Stimulated activated CD8-positive, alpha-beta memory T cell treated with anti-CD3 and anti-CD28 coated beads, Interleukin-7, amount 100 ng/mL, for 4 hours (primary cell): ENCODE measurements at regions not wholly inside any gene's neighbourhood (a gene's known extent, or its start where the extent isn't known, plus 50 kb on each side); places are given as distances from the start of the nearest gene placed in this dataset.
"Not testable (repeated sequence)": the region's sequence is repeated elsewhere in the genome, so short reads cannot be mapped to it uniquely, and the experiment has no call there.

Experiments
- DNase-seq, 2 donors: peaks; one replicate each; pipeline ENCODE4 v3.0.0-alpha.2; 2020; ENCODE audit warnings: low read depth in 2 of 2

DNA sequence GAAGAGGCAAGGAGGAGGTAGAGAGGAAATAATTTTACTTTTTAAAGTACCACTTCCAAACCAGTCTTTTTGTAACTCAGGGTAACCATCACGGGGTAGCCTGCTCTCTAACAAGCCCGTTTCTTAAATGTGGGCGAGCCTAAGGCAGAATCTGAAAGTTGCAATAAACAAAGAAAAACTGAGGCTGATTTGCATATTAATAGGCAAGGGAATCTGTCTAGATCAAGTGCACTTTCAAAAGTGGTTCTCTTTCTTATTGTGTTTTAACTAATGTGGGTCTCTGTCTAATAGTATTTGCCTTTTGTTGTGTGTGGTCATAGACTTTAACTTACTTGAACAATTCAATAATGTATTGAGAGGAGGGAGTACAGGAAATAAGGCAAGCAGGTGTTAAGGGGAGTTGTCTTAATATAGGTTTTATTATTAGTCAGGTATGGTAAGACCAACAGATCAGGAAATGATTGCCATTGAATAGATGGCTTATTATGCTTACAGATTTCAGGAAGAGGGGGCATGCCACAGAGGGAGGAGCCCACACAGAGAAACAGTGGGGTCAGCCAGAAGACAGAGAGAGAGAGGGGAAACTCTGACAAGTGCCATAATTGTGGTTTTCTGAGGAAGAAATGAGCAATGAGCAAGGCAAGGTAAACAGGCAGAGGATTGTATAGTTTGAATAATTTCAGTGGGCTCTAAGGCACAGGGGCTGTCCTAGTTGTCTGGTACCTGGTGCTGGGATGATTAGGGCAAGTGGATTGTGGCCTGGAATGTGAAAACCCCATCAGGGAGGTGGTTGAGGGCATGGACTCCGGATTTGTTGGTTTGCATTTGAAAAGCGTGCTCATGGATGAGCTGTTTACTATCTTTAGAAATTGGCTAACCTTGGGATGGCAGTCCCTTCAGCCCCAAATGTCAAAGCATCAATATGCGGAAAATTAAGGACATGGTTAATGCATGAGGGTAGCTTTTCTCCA lies 237.2 kb downstream of the TOX3 start:
- DNase-seq = no peak

DNA sequence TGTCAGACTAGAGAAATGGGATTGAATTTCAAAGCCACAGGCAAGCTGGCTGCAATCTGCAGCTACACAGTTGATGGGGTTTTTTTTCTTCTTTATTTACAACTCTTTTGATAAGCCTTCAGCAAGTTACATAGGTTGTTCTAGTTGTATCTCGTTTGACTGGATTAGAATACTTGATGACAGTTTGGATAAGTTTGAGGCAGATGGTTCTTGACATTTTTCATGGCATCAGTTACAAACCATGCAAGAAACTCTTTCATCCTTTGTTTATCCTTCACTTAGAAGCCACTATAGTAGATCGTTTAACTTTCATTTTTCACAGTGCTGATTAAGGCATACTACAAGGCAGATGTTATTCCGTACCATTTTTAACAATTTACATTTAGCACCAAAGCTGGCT lies 238.9 kb downstream of the TOX3 start:
- no peak for DNase-seq

DNA sequence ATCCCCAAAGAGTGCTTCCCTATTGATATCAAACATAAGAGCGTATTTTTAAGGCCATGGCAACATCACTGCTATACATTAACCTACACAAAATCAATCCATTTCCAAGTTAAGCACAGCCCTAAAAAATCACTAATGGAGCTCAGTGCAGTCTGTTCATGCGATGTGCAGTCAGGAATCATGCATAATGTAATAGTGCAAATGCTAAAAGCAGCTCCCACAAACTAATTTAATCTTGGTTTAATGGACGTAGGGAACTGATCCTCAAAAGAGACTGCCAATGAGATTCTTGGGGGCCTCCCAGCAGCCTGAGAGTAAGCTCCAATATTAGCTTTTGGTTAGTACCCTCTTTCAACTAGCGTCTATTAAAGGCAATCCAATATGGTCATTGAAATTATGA lies 245.9 kb downstream of the TOX3 start:
- DNase-seq = no peak

DNA sequence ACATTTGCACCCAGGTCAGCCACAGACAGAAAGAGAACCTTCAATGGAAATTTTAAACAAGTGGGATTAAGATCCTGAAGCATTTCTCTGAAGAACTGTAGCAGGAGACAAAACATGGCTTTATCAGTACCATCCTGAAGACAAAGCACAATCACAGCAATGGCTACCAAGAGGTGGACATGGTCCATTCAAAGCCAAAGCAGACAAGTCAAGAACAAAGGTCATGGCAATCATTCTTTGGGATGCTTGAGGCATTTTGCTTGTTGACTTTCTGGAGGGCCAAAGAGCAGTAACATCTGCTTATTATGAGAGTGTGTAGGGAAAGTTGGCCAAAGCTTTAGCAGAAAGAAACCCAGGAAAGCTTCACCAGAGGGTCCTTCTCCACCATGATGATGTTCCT lies 248.2 kb downstream of the TOX3 start:
- DNase-seq = no peak

DNA sequence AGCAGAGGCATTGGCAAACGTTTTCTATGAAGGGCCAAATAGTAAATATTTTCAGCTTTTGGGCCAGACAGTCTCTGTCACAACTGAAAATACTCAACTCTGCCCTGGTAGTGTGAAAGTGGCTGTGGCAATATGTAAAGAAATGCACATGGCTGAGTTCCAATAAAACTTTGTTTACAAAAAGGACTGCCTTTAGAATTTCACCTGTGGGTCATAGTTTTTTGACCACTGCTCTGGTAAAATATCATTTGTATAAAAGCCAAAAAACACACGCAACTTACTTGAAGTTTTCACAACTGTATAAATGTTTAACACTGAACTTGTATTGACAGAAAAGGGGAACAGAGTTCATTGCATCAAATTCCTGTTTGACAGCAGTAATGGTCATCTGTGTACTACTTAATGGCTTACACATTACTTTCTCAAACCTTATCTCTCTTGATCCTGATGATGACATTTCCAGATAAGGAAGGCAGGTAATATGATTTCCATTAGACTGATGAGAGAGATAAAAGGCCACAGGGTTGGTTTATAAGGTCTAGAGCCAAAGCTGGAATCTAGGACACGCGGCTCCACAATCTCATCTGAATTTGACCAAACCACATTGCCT lies 250.1 kb downstream of the TOX3 start:
- DNase-seq = not testable (repeated sequence)

DNA sequence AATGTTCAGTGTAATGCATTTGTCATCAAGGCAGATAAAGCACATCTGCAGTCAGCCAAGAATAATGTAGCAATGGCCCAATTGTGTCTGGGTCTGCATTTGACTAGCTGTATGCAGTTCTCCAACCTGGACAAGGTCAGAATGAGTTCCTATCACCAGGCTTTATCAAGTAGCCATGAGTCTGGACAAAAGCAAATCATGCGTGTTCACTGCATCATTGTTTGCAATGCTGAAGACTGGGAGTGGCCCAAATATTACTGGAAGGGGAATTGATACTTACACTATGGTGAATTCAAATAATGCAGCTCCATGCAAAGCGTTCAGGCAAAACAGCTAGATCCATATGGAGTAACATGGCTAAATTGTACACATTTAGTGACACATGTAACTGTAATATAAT lies 250.9 kb downstream of the TOX3 start:
- DNase-seq = no peak

DNA sequence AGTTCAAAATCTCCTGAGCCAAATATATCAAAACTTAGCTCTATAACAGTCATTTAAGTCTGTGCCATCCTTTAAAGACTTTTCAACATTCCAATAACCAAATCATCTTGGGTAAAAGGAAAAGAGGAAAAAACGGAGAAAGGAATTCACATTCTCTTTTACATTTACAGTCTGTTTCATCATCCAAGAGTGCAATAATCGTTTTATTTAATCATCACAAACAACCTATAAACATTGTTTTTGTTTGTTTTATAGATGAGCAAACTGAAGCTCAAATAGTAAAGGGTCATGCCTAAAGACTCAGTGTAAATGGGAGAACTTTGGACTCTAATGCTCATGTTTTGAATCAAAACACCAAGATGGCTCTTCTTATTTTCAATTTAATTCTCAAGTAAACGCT lies 252.3 kb downstream of the TOX3 start:
- no peak for DNase-seq

DNA sequence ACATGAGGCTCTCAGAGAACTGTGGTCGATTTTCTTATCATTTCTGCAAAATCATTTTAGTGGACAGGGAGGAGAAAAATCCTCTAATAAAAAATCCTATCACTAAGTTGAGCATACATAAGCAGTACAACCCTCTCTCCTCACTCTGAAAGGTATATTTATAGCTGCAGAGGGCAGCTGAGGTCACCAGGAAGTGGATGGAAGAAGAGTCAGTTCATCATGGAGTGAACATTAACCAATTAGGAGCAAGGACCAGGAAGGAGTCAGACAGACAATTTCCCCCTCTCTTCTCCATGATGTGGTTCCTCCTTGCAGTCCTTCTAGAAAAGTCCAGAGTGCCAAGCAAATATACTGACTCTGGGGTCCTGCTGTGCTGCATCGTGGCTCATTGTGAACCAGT lies 253.7 kb downstream of the TOX3 start:
- DNase-seq = no peak

DNA sequence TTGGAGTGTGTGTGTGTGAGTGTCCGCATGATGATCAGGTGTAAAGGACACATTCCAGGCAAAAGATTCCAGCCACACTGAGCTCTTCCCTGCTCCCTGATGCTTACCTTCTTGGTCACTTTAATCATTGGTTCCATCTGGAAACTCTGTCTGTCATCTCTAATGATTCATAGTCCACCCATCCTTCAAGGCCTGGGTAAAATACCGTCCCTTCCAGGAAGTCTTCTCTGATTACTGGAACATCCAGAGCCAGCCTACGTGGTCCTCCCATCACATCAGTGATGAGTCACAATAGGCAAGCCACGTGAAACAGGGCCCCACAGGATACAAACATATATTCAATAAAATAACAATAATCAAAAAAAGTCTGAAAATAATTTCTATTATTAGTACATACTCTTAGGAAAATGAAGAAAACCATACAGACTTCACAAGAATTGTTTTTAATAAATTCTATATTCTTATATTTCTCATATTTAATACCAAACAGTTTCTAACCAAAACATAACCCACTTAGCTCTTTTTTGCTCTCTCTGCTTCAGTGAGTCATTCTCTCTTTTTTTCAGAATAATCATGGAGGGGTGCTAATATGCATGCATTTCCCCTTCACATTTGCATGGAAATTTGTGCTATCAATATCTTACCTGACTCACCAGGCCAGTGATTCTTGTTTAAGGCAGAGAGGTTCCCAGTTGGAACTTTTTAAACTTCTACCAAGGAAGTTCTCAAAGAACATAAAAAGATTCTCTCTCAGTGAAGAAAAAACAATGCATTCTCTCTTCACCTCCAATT lies 263.2 kb downstream of the TOX3 start:
- DNase-seq = no peak

DNA sequence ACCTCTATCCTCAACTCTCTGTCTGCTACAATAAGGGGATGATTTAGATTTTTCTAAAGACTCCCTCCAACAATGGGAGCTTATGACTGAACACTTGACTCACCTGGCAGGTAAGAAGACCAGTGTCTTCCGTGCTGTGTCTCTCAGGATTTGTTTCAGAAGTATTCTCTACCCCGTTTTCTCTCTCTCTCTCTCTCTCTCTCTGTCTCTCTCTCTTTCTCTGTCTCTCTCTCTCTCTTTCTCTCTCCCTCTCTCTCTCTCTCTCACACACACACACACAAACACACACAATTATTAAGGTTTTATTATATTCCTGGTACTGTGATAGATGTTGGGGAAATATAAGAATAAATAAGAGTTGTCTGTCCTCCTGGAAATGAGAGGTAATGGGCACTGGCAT lies 263.9 kb downstream of the TOX3 start:
- no peak for DNase-seq

DNA sequence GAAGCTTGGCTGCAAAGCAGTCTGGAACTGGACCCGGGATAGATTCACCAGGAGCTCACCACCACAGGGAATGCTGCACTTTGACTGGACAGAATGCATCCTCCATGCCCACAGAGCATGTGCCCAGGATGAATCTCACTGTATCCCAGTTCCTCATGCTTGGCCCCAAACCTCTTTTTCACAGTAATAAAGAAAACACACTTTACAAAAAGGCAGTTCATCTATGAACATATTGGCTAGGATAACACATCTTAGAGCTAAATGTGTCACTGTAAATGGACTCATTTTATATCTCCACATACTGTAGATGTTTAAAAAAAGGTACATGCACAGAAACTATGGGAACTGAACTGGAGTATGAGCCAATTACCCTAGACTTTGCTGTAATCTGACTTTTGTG lies 266.9 kb downstream of the TOX3 start:
- DNase-seq = no peak

DNA sequence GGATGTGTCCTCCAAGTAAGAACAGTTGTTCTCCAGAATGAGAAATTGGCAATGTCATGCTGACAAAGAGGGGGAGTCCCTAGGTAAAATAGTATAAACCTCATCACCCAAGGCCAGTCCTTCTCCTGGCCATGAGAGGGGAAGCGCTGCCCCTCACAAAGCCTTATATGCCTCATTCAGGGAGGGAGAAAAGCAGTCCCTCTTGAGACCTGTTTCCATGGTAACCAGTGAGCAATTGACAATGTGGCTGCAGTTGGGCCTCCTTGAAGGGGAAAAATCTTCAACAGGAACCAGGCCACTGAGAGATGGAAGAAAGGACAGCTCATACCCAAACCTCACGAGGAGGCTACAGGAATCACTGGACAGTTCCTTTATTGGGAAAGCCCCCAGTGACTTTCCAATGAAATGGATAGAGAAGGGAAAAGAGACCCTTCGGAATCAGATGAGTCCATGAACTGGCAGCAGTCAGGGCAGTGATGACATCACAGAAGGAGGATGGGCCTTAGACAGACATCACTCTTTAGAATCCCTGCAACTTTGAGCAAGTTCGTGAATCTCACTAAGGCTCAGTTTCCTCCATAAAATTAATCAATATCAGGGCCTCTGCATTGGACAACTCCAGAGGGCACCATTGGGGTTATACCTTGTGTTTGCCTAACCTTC lies 275.7 kb downstream of the TOX3 start:
- no peak for DNase-seq

DNA sequence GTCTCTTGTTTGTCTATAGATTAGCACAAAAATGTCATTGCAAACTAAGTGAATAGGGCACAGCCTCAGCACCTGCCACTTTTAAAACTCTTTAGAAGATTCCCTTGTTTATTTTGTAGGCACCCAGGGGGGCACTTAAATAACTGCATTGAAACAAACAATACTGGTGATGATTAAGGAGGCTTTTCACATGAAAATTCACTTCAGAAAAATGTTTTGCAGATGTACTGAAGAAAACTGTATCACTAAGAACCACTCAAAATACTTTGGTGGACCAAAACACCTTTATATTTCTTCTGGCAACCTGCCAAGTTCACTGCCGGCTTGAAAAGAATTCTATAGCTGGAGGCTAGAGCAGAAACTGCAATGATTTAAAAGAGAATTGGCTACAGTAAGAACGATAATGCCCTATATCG lies 281.5 kb downstream of the TOX3 start:
- no peak for DNase-seq

DNA sequence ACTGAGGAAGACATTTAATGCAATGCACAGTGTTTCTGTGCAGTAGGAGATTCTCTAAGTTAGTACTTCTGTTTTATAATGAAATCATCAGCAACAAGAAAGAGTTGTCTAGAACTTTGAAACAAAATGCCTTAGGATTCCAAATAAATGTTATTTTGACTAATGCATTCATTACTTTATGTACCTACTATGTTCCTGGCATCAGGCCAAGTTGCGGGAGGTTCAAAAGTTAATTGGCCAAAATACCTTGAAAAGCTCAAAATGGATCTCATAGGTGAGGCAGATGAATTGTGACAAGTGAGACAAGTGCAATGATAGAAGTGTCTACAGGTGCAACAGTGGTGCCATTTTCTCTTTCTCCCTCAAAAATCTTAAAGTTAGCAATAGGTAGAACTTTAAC lies 289.4 kb downstream of the TOX3 start:
- DNase-seq = no peak

DNA sequence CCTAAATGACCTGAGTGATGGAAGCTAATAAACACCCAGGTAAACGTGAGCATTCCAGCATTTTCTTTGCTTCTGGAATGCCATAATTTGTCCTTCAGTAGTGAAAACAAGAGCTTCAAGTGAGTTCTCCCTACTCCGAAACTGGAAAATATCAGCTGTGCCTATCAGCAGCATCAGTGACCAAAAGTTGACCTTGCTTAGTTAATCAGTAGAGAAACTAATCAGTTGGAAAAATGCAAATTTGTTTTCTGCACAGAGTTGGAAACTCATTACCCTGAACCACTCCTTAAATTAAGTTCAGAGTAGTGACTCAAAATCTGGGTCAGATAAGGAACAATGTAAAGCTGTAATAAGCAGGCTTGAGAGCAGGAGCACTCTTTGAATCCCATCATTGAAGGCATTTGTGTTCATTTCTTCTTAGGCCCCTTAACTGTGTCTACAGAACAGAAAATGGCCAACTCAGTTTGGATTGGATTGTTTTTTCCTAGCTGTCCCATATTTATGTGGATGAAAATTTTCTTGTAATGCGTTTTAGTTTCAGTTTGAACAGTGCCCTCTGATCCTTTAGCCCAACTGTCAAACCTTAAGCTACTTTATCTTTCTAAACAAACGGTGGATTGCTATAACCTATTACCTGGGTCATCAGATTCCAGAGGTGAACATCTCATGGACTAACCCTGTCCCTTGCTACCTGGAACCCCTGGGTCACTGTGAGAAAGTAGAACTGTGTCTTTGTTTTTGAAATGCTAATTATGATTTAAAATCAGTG lies 290.4 kb downstream of the TOX3 start:
- no peak for DNase-seq

DNA sequence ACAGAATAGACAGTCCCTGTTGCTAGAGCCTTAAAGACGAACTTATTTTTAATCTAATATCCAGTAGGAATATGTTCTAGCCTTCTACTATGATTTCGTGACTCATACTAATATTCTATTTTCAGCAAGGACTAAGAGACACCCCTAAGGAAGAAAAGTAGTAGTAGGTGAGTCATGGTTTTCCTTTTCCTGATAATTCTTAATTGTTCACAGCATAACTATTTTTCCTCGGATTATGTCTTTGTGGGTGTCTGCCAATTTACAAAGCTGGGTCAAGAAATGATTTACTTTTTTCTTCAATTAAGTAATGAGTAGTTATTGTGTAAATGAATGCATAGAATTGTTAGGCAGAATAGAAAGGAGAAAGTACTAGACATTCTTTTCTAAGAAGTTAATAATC lies 292.2 kb downstream of the TOX3 start:
- no peak for DNase-seq

DNA sequence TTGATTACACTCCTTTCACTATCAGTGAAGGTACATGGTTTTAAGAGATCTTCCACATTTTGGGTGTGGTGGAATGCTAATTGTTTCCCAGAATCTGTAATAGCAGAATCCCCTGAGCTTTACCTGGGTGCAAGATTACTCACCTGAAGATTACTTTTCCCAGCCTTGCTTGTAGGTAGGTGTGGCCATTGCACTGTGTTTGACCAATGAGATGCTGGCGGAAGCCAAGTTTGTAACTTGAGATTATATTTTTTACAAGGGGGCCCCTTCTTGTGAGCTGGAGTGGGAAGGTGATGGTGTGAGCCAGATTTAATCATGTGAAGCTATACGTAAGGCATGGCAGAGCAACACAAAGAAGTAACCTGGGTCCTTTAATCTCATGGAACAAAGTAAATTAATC lies 294.3 kb downstream of the TOX3 start:
- no peak for DNase-seq

DNA sequence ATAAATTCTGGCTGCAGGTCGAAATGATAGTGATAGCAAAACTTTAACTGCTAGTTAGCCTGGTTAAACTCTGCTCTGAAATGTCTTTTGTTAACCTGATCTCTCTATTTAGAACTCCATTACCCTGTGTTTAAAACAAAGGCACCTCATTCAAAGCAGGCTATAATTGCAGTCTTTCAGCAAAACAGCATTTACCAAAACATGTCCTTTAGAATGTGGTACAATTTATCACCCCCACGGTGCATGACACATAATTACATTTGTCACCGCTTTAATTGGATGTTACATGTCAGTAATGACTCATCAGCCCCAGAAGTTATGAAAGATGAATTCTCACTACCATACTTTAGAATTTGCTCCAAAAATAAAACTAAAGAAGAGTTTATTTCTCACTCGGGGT lies 295.4 kb downstream of the TOX3 start:
- DNase-seq = no peak

DNA sequence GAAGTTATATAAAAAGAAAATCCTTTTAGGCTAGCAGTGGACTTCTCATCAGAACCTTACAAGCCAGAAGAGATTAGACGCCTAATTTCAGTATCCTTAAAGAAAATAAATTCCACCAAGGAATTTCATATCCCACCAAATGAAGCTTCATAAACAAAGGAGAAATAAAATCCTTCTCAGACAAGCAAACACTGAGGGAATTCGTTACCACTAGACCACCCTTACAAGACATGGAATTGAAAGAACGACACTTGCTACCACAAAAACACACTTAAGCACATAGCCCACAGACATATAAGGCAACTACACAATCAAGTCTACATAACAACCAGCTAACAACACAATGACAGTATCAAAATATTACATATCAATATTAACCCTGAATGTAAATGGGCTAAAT lies 299.2 kb downstream of the TOX3 start:
- DNase-seq = no peak

DNA sequence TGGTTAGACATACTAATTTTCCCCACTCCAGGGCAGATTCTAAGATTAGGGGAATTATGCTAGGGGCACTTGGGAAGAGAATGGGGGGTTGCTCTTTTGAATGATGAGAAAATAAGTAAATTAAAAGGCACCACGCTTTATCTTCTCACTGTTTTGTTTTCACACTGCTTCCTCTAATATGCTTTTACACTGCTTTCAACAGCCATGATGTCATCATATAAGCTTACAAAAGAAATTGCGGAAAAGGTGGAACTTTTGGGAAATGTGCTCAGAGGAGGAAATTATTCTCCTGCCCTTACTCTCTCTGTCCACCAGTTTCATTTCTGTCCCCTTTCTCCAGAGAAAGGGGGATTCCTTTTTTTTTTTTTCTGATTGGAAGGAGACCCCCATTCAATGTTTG lies 308.2 kb downstream of the TOX3 start:
- DNase-seq = no peak

DNA sequence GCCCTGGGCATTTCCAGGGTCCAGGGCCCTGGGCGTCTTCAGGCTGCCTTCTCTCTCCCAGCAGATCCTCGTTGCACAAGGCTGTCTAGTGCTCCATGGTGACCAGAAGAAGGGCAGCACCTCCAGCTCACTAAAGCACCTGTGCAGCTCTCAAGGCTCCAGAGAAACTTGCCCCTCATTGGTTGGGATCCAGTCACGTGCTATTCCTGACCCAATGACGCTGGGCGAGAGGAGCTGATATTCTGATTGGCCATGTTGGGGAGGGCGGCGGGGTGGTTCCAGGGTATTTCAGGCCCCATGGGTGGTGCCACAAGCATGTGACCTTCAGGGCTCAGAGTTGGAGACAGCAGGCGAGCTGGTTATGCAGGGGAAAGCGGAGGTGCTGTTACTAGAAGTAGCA lies 309.1 kb downstream of the TOX3 start:
- no peak for DNase-seq
